SH-SY5Y (cell line): ENCODE measurements at regions not wholly inside any gene's neighbourhood (a gene's known extent, or its start where the extent isn't known, plus 50 kb on each side); places are given as distances from the start of the nearest gene placed in this dataset.

Experiments
- GATA2 ChIP-seq: IDR thresholded peaks from 2 replicates; pipeline ENCODE4 v1.6.1; 2011; ENCODE audit warnings: mild to moderate bottlenecking, low read depth, low read length
- GATA3 ChIP-seq: IDR thresholded peaks from 2 replicates; pipeline ENCODE4 v1.6.1; 2011; ENCODE audit warnings: low read depth, mild to moderate bottlenecking, low read length, moderate library complexity

DNA sequence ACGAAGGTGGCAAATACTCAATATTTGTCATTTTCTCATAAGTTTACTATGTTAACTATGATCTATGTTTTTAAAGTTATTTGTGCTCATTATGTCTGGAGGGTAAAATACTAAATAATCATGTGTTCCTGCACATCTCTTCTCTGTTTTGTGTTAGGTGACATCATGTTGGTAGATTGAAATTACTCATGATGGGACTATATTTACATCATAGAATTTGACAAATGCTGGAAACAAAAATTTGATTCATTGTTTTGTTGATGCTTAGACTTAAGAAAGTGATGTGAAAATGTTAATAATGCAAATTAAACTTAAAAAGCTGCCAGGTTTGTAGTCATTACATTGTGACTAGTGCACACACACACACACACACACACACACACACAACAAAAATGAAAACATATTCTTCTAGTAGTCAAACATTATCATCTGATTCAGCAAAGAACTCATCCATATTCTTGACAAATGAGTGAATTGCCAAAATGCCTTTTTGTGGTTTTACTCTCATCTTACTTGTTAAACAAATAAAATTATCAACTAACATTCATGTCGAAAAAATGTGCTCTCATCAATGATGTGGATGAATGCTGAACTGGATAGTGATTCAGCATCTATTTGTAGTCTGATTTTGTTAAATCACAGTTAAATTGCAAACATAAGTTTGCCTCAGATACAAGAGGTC lies 870.7 kb downstream of the BRINP3 start:
- TF ChIP-seq GATA3 = no peak
- no peak for TF ChIP-seq GATA2
